HG02759 (cell line): ENCODE measurements at regions not wholly inside any gene's neighbourhood (a gene's known extent, or its start where the extent isn't known, plus 50 kb on each side); places are given as distances from the start of the nearest gene placed in this dataset.
"Not testable (repeated sequence)": the region's sequence is repeated elsewhere in the genome, so short reads cannot be mapped to it uniquely, and the experiment has no call there.

ENCODE experiments used
- ATAC-seq: cut with Tn5 transposase; IDR thresholded peaks from one replicate; pipeline ENCODE4 v1.9.1; 2021; ENCODE audit warnings: mild to moderate bottlenecking, moderate library complexity; ENCODE audit not compliant: unreplicated experiment

GRCh38 chr12:46671102-46671501 lies 154.7 kb downstream of the SLC38A4 start:
- no peak for ATAC-seq

- ATAC-seq = no peak
Observed at GRCh38 chr12:46670636-46671035, 155.2 kb downstream of the SLC38A4 start.

GRCh38 chr12:46669720-46670119 lies 156.1 kb downstream of the SLC38A4 start:
- no peak for ATAC-seq

GRCh38 chr12:46667551-46667950 lies 158.2 kb downstream of the SLC38A4 start:
- ATAC-seq = no peak

GRCh38 chr12:46664761-46665287 lies 161.0 kb downstream of the SLC38A4 start:
- peak; percentile 53 for ATAC-seq

GRCh38 chr12:46663318-46663717 lies 162.5 kb downstream of the SLC38A4 start:
- ATAC-seq = no peak

GRCh38 chr12:46661110-46661845 lies 164.5 kb downstream of the SLC38A4 start:
- ATAC-seq = peak; percentile 79

- peak; percentile 4 for ATAC-seq
Observed at GRCh38 chr12:46660719-46661109, 165.1 kb downstream of the SLC38A4 start.

- ATAC-seq = no peak
Observed at GRCh38 chr12:46660276-46660675, 165.5 kb downstream of the SLC38A4 start.

GRCh38 chr12:46659824-46660223 lies 166.0 kb downstream of the SLC38A4 start:
- no peak for ATAC-seq

- no peak for ATAC-seq
Observed at GRCh38 chr12:46659032-46659650, 166.7 kb downstream of the SLC38A4 start.

- ATAC-seq = no peak
Observed at GRCh38 chr12:46657453-46658411, 168.1 kb downstream of the SLC38A4 start.

GRCh38 chr12:46655984-46656383 lies 169.8 kb downstream of the SLC38A4 start:
- not testable (repeated sequence) for ATAC-seq

- ATAC-seq = no peak
Observed at GRCh38 chr12:46653311-46653710, 172.5 kb downstream of the SLC38A4 start.

GRCh38 chr12:46652692-46653091 lies 173.1 kb downstream of the SLC38A4 start:
- ATAC-seq = no peak

- ATAC-seq = no peak
Observed at GRCh38 chr12:46650688-46651087, 175.1 kb downstream of the SLC38A4 start.

- no peak for ATAC-seq
Observed at GRCh38 chr12:46649433-46649832, 176.4 kb downstream of the SLC38A4 start.

- no peak for ATAC-seq
Observed at GRCh38 chr12:46647034-46647433, 178.8 kb downstream of the SLC38A4 start.

- ATAC-seq = not testable (repeated sequence)
Observed at GRCh38 chr12:46641649-46642048, 184.1 kb downstream of the SLC38A4 start.

GRCh38 chr12:46635818-46636217 lies 190.0 kb downstream of the SLC38A4 start:
- ATAC-seq = no peak
